Lung (tissue), 11 donors: ENCODE measurements at regions not wholly inside any gene's neighbourhood (a gene's known extent, or its start where the extent isn't known, plus 50 kb on each side); places are given as distances from the start of the nearest gene placed in this dataset.
"Not testable (repeated sequence)": the region's sequence is repeated elsewhere in the genome, so short reads cannot be mapped to it uniquely, and the experiment has no call there.

Source experiments
- ATAC-seq: fragments of 200-7000 bp; cut with Tn5 transposase; one replicate; pipeline ENCODE4 v1.9.1; 2020; ENCODE audit warnings: moderate number of reproducible peaks; ENCODE audit not compliant: insufficient read depth, low FRiP score
- DNase-seq, 3 donors: peaks; one replicate each; pipeline ENCODE4 v3.0.0-alpha.2; 2013 to 2017
- H3K27ac ChIP-seq, 2 donors: one replicate each; pipeline ENCODE4 v1.5.1; 2013; ENCODE audit warnings: mild to moderate bottlenecking in 2 of 2, moderate library complexity in 2 of 2, control low read depth in 1 of 2, inconsistent platforms in 1 of 2, low read depth in 1 of 2, low read length in 1 of 2
- H3K27me3 ChIP-seq, 3 donors: one replicate each; pipeline ENCODE4 v1.5.1; 2013; ENCODE audit warnings: low read length in 2 of 3; ENCODE audit not compliant: control insufficient read depth in 3 of 3, insufficient read depth in 3 of 3
- H3K36me3 ChIP-seq, 4 donors: one replicate each; pipeline ENCODE4 v1.5.1; 2013; ENCODE audit warnings: low read length in 4 of 4, mild to moderate bottlenecking in 1 of 4, moderate library complexity in 1 of 4; ENCODE audit not compliant: control insufficient read depth in 4 of 4, insufficient read depth in 4 of 4
- H3K4me1 ChIP-seq, 5 donors: one replicate each; pipeline ENCODE4 v1.5.1; 2013; ENCODE audit warnings: low read length in 5 of 5, mild to moderate bottlenecking in 2 of 5, moderate library complexity in 1 of 5; ENCODE audit not compliant: control insufficient read depth in 5 of 5, insufficient read depth in 5 of 5
- H3K4me3 ChIP-seq: one replicate; pipeline ENCODE4 v1.5.1; 2013; ENCODE audit warnings: mild to moderate bottlenecking, control low read depth, moderate library complexity
- H3K9ac ChIP-seq, 2 donors: one replicate each; pipeline ENCODE4 v1.5.1; 2013; ENCODE audit warnings: low read length in 2 of 2, control low read depth in 1 of 2; ENCODE audit not compliant: insufficient read depth in 1 of 2
- H3K9me3 ChIP-seq, 4 donors: one replicate each; pipeline ENCODE4 v1.5.1; 2013; ENCODE audit warnings: low read length in 3 of 4, mild to moderate bottlenecking in 1 of 4, moderate library complexity in 1 of 4; ENCODE audit not compliant: control insufficient read depth in 4 of 4, insufficient read depth in 3 of 4
- WGBS, 2 donors: extraction: QIAGEN DNeasy Blood & Tissue Kit; methylation state at CpG; one replicate each; pipeline ENCODE4 v1.1.7; 2013; 5-methylcytosine and 5-hydroxymethylcytosine counted together
- TF ChIP-seq, protein P1 (sequence below): IDR thresholded peaks from 2 replicates; pipeline ENCODE4 v1.5.1; 2012; ENCODE audit warnings: mild to moderate bottlenecking; ENCODE audit errors: control extremely low read depth, extremely low read depth
- donor health status: control.
- donor health status: control.
- donor health status: Bipolar disorder and iron deficiency.
- donor health status: healthy.
- donor health status: DM: yes; HTN: yes; CAD: no.

DNA sequence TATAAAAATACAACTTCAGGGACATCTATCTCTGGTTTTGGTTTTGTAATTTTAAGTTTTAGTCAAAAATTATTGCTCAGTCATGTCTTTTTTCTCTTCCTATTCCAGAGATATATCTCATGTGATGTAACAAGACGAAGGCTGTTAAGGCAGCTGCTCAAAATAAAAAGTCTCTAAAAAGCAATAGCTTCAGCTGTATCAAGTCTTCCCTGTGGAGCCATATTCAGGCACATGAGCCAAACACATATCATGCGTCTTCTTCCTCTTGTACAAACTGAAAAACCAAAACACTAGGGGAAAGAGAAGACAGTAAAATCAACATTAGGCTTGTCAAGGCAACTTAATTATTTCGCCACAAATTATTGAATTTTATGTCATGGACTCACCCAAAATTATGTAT, 240.7 kb downstream of the NRIP1 start:
- no peaks in the 10 kb centered on the region for H3K9me3 ChIP-seq
- 91 to 94% methylated on average over 3 of the region's 3 CpGs for WGBS, 2 donors

DNA sequence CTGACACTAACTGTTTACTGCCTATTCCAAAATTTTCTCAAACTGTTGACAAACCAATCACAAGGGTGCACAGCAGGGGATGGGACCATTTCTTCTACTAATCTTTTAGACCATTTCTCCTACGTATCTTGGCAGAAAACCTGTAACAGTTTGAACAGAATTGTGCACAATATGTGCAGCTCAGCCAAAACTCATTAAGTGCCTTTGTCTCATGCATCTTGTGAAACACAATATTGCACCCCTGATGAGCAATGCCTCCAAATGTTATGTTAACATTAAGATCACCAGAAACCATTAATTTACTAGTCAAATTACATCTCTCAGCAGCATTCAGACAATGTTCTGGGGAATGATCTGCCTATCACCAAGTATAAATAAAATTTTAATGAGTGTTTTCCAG, 247.5 kb downstream of the NRIP1 start:
- Histone ChIP-seq H3K9ac (no peak overlapping the region), H3K27ac (no peak overlapping the region), H3K9me3 (no peaks in the 10 kb centered on the region), H3K4me3 (no peak overlapping the region), H3K4me1 (no peaks in the 10 kb centered on the region), H3K27me3 (no peaks in the 10 kb centered on the region), H3K36me3 (no peaks in the 10 kb centered on the region)
- TF ChIP-seq, protein P1, sequence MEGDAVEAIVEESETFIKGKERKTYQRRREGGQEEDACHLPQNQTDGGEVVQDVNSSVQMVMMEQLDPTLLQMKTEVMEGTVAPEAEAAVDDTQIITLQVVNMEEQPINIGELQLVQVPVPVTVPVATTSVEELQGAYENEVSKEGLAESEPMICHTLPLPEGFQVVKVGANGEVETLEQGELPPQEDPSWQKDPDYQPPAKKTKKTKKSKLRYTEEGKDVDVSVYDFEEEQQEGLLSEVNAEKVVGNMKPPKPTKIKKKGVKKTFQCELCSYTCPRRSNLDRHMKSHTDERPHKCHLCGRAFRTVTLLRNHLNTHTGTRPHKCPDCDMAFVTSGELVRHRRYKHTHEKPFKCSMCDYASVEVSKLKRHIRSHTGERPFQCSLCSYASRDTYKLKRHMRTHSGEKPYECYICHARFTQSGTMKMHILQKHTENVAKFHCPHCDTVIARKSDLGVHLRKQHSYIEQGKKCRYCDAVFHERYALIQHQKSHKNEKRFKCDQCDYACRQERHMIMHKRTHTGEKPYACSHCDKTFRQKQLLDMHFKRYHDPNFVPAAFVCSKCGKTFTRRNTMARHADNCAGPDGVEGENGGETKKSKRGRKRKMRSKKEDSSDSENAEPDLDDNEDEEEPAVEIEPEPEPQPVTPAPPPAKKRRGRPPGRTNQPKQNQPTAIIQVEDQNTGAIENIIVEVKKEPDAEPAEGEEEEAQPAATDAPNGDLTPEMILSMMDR, result no peak
- WGBS, 2 donors, result 68 to 83% methylated on average over 1 of the region's 1 CpG
- ATAC-seq (no peak), DNase-seq (no peak)

More for the DNA sequence above, 240.7 kb downstream of the NRIP1 start:
- ATAC-seq, result no peak
- no peak overlapping the region for H3K9ac ChIP-seq
- no peak for DNase-seq
- no peak overlapping the region for H3K4me3 ChIP-seq
- no peaks in the 10 kb centered on the region for H3K36me3 ChIP-seq
- H3K27ac ChIP-seq, result no peak overlapping the region
- TF ChIP-seq, protein P1, result no peak
- no peaks in the 10 kb centered on the region for H3K4me1 ChIP-seq
- H3K27me3 ChIP-seq, result no peaks in the 10 kb centered on the region

GRCh38 chr21:14814991-14815390, 249.8 kb downstream of the NRIP1 start:
- no peaks in the 10 kb centered on the region for H3K4me1 ChIP-seq
- no peak for DNase-seq
- no peak overlapping the region for H3K27ac ChIP-seq
- H3K9ac ChIP-seq, result no peak overlapping the region
- H3K36me3 ChIP-seq, result no peaks in the 10 kb centered on the region
- ATAC-seq, result no peak
- H3K4me3 ChIP-seq, result no peak overlapping the region
- TF ChIP-seq, protein P1, result no peak
- no peaks in the 10 kb centered on the region for H3K9me3 ChIP-seq
- WGBS, 2 donors, result 81 to 91% methylated on average over 3 of the region's 3 CpGs
- no peaks in the 10 kb centered on the region for H3K27me3 ChIP-seq

DNA sequence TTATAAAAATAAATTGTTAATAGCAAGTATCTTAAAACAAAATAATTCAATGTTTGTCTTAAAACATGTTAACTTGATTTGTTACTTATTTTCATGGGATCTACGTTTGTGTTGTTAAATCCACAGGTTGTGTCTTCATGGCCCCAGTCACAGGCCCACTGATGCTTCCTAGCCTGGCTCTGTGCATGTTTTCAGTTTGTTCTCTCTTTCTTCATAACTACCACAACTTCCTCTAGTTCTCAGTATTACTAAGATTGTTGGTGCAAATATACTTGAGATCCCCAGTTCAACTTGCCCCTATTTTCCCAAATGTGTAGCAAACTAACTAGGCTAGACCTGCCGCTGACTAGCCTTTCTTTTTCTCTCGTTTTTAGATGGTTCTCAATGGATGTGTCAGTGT, 250.5 kb downstream of the NRIP1 start:
- no peak overlapping the region for H3K9ac ChIP-seq
- TF ChIP-seq, protein P1, result no peak
- WGBS, 2 donors, result 88 to 91% methylated on average over 3 of the region's 3 CpGs
- DNase-seq (no peak), ATAC-seq (no peak)
- no peaks in the 10 kb centered on the region for H3K36me3 ChIP-seq
- no peak overlapping the region for H3K27ac ChIP-seq
- no peak overlapping the region for H3K4me3 ChIP-seq
- H3K4me1 ChIP-seq, result no peaks in the 10 kb centered on the region
- no peaks in the 10 kb centered on the region for H3K9me3 ChIP-seq
- no peaks in the 10 kb centered on the region for H3K27me3 ChIP-seq

GRCh38 chr21:14804170-14804569, 258.1 kb upstream of the SAMSN1 start:
- H3K9me3 ChIP-seq, H3K4me1 ChIP-seq, H3K36me3 ChIP-seq, H3K9ac ChIP-seq, ATAC-seq, H3K27ac ChIP-seq, DNase-seq, H3K27me3 ChIP-seq, H3K4me3 ChIP-seq: not testable (repeated sequence)
- 82 to 83% methylated on average over 2 of the region's 2 CpGs for WGBS, 2 donors
